ENCODE measurements at regions not wholly inside any gene's neighbourhood (a gene's known extent, or its start where the extent isn't known, plus 50 kb on each side); places are given as distances from the start of the nearest gene placed in this dataset.
A peak's percentile ranks its signal among the peaks of the same experiment; 100 is the strongest.

DNA sequence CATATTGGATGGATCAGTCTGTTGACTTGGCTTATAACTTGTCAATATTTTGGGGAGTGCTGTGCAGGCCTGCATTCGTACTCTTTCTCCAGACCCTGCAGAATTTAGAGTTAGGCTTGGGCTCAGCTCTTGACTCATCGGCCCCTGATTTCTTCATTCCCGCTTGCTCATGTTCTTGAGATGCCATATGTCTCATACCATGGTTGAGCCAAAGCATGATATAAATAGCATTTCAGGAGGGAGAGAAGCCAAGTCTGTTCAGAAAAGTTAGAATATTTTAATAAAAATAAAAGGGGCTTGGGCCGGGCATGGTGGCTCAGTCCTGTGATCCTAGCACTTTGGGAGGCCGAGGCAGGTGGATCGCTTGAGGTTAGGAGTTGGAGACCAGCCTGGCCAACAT lies 898.1 kb downstream of the TYW1 start:
- Histone ChIP-seq H3K36me3 (ENCODE audit: low read depth) (no peaks in the 10 kb centered on the region), H2AFZ (no peak overlapping the region), H3K9me3 (ENCODE audit: low read depth) (no peaks in the 10 kb centered on the region), H3K9me2 (ENCODE audit: insufficient read depth) (no peaks in the 10 kb centered on the region), H3K9ac (no peak overlapping the region), H4K20me1 (ENCODE audit: insufficient read depth) (no peaks in the 10 kb centered on the region), H3K27ac (no peak overlapping the region), H3K4me2 (ENCODE audit: unreplicated experiment) (no peak overlapping the region), H3K4me1 (ENCODE audit: insufficient read depth) (no peaks in the 10 kb centered on the region), H3K4me3 (no peak overlapping the region), H3F3A (ENCODE audit: insufficient read depth) (no peaks in the 10 kb centered on the region), H3K27me3 (replicated peaks; ENCODE audit: insufficient read depth) (no peaks in the 10 kb centered on the region), H3K79me2 (ENCODE audit: insufficient read depth) (no peaks in the 10 kb centered on the region)
- 42 to 43% methylated on average over 6 of the region's 6 CpGs for WGBS, 2 experiments (ENCODE audit: low coverage in 1 of 2, low lambda C conversion rate in 2 of 2, missing lambda C conversion rate in 2 of 2)
- TF ChIP-seq EZH2phosphoT487 (IDR thresholded peaks at IDR 0.05; ENCODE audit: insufficient read depth, low read depth) (no peak), EZH2 (IDR thresholded peaks at IDR 0.05; ENCODE audit: insufficient read depth, poor library complexity, severe bottlenecking) (no peak)
- peak; percentile 4 for DNase-seq
- in situ Hi-C loops (cut with MboI) = no loop called here

DNA sequence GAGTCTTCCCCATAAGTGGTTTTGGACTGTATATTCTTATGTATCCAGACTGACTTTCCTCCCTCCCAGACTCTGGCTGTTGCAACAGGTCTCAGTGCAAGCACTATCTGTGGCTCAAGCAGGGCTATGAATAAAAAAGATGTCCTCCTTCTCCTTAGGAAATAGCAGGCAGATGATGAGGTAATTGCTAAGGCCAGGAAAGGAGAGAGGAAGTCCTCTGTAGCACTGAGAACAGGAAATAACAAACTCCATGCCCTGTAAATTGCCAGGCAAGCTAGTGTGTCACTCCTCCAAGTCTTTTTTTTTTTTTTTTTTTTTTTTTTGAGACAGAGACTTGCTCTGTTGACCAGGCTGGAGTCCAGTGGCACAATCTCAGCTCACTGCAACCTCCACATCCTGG lies 900.1 kb downstream of the TYW1 start:
- TF ChIP-seq EZH2phosphoT487 (IDR thresholded peaks at IDR 0.05; ENCODE audit: insufficient read depth, low read depth) (no peak), EZH2 (IDR thresholded peaks at IDR 0.05; ENCODE audit: insufficient read depth, poor library complexity, severe bottlenecking) (no peak)
- DNase-seq = no peak

DNA sequence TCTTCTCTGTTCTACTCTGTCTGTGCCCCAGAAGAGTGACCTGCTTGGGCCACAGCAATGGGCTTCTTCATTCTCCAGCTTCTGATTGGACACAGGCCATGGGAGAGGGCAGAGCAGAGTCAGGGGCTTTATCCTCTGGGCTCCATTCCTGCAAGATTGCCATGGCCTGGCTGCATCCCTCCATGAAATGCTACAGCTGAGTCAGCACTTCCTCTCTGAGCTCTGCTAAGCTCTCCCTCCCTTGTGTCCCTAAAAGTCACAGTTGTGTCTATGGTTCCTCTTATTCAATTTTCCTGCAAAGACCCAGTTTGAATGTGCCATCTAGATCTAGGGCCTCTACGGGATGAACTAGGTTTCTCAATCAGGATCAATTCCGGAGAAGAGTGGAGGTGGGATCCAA lies 903.8 kb downstream of the TYW1 start:
- no peaks in the 10 kb centered on the region for H3K4me1 ChIP-seq (ENCODE audit: insufficient read depth)
- H3K27me3 ChIP-seq (replicated peaks; ENCODE audit: insufficient read depth) = no peaks in the 10 kb centered on the region
- H2AFZ ChIP-seq = no peak overlapping the region
- in situ Hi-C loops (cut with MboI) = no loop called here
- no peaks in the 10 kb centered on the region for H3K9me2 ChIP-seq (ENCODE audit: insufficient read depth)
- no peak overlapping the region for H3K4me2 ChIP-seq (ENCODE audit: unreplicated experiment)
- TF ChIP-seq EZH2 (IDR thresholded peaks at IDR 0.05; ENCODE audit: insufficient read depth, poor library complexity, severe bottlenecking) = no peak
- no peak for TF ChIP-seq EZH2phosphoT487 (IDR thresholded peaks at IDR 0.05; ENCODE audit: insufficient read depth, low read depth)
- no peak overlapping the region for H3K4me3 ChIP-seq
- H3K9ac ChIP-seq = no peak overlapping the region
- no peak overlapping the region for H3K27ac ChIP-seq
- 49 to 53% methylated on average over 2 of the region's 2 CpGs for WGBS, 2 experiments (ENCODE audit: low coverage in 1 of 2, low lambda C conversion rate in 2 of 2, missing lambda C conversion rate in 2 of 2)
- no peaks in the 10 kb centered on the region for H3K79me2 ChIP-seq (ENCODE audit: insufficient read depth)
- no peaks in the 10 kb centered on the region for H4K20me1 ChIP-seq (ENCODE audit: insufficient read depth)
- no peaks in the 10 kb centered on the region for H3K9me3 ChIP-seq (ENCODE audit: low read depth)
- no peak for DNase-seq
- no peaks in the 10 kb centered on the region for H3K36me3 ChIP-seq (ENCODE audit: low read depth)
- no peaks in the 10 kb centered on the region for H3F3A ChIP-seq (ENCODE audit: insufficient read depth)

More for the DNA sequence above, 900.1 kb downstream of the TYW1 start:
- no peaks in the 10 kb centered on the region for H3K4me1 ChIP-seq (ENCODE audit: insufficient read depth)
- H2AFZ ChIP-seq = no peak overlapping the region
- H3K27ac ChIP-seq = no peak overlapping the region
- H3K36me3 ChIP-seq (ENCODE audit: low read depth) = no peaks in the 10 kb centered on the region
- H3K9me3 ChIP-seq (ENCODE audit: low read depth) = no peaks in the 10 kb centered on the region
- no peaks in the 10 kb centered on the region for H3F3A ChIP-seq (ENCODE audit: insufficient read depth)
- no peaks in the 10 kb centered on the region for H3K27me3 ChIP-seq (replicated peaks; ENCODE audit: insufficient read depth)
- H4K20me1 ChIP-seq (ENCODE audit: insufficient read depth) = no peaks in the 10 kb centered on the region
- no peaks in the 10 kb centered on the region for H3K79me2 ChIP-seq (ENCODE audit: insufficient read depth)
- H3K9ac ChIP-seq = no peak overlapping the region
- in situ Hi-C loops (cut with MboI) = no loop called here
- no peak overlapping the region for H3K4me3 ChIP-seq
- H3K4me2 ChIP-seq (ENCODE audit: unreplicated experiment) = no peak overlapping the region
- no peaks in the 10 kb centered on the region for H3K9me2 ChIP-seq (ENCODE audit: insufficient read depth)

DNA sequence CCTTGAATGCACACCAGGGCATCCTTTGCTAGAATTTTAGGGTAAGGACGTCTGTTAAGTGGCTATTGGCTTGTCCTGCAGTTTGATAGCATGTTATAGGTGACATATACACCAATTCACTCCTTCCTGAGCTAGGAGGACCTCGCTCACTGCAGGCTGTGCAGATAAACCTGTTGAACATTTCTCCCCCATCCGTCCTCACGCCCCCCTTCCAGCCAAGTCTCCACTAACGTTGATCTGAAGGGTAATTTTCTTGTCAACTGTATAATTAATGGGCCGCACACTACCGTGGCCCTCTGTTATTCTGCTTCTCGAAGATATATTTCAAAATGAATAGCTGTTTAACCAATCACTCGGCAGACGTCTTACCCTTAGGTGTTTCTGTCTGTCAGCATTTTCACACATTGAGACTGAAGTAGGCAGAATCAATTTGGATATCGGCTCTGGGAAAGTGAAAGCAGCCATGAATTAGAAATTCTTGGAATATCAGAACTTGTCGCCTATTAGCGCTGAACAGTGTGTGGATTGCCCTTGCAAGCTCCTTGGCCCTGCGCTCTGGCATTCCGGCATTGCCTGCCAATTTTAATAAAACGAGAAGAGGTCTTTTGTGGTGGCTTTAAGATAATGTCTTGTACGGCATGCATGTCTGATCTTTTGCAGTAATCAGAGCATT lies 905.3 kb downstream of the TYW1 start:
- H3K9me3 ChIP-seq (ENCODE audit: low read depth) = no peaks in the 10 kb centered on the region
- no peak overlapping the region for H3K9ac ChIP-seq
- H3F3A ChIP-seq (ENCODE audit: insufficient read depth) = no peaks in the 10 kb centered on the region
- no peak overlapping the region for H3K4me3 ChIP-seq
- in situ Hi-C loops (cut with MboI) = no loop called here
- H3K4me1 ChIP-seq (ENCODE audit: insufficient read depth) = no peaks in the 10 kb centered on the region
- no peaks in the 10 kb centered on the region for H3K36me3 ChIP-seq (ENCODE audit: low read depth)
- no peak overlapping the region for H3K27ac ChIP-seq
- no peaks in the 10 kb centered on the region for H4K20me1 ChIP-seq (ENCODE audit: insufficient read depth)
- DNase-seq = no peak
- no peaks in the 10 kb centered on the region for H3K79me2 ChIP-seq (ENCODE audit: insufficient read depth)
- no peaks in the 10 kb centered on the region for H3K27me3 ChIP-seq (replicated peaks; ENCODE audit: insufficient read depth)
- H2AFZ ChIP-seq = no peak overlapping the region
- WGBS, 2 experiments (ENCODE audit: low coverage in 1 of 2, low lambda C conversion rate in 2 of 2, missing lambda C conversion rate in 2 of 2) = 36 to 38% methylated on average over 17 of the region's 17 CpGs
- TF ChIP-seq EZH2 (IDR thresholded peaks at IDR 0.05; ENCODE audit: insufficient read depth, poor library complexity, severe bottlenecking) = no peak
- TF ChIP-seq EZH2phosphoT487 (IDR thresholded peaks at IDR 0.05; ENCODE audit: insufficient read depth, low read depth) = no peak
- H3K9me2 ChIP-seq (ENCODE audit: insufficient read depth) = no peaks in the 10 kb centered on the region
- H3K4me2 ChIP-seq (ENCODE audit: unreplicated experiment) = no peak overlapping the region

DNA sequence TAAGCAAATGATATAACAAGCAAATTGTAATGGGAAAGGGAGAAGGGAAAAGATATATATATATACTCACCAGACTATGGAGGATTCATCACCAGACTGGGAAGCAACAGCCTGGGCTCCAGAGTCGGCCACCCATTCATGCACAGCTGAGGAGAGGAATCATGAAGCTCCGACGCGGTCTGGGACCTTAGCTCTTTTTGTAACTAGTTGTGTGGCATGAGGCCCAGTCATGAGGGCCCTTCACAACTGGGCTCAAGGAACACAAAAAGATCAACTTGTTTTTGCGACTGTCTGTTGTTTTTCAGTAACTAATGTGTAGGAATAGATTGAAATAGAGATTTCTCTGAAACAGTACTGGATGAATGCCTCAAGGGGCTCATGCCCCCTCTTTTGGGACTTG lies 911.2 kb downstream of the TYW1 start:
- no peak overlapping the region for H3K9ac ChIP-seq
- H3K9me2 ChIP-seq (ENCODE audit: insufficient read depth) = no peaks in the 10 kb centered on the region
- no peak overlapping the region for H3K4me2 ChIP-seq (ENCODE audit: unreplicated experiment)
- H4K20me1 ChIP-seq (ENCODE audit: insufficient read depth) = no peaks in the 10 kb centered on the region
- no peaks in the 10 kb centered on the region for H3K27me3 ChIP-seq (replicated peaks; ENCODE audit: insufficient read depth)
- H3K79me2 ChIP-seq (ENCODE audit: insufficient read depth) = no peaks in the 10 kb centered on the region
- H3K36me3 ChIP-seq (ENCODE audit: low read depth) = no peaks in the 10 kb centered on the region
- no peaks in the 10 kb centered on the region for H3F3A ChIP-seq (ENCODE audit: insufficient read depth)
- in situ Hi-C loops (cut with MboI) = no loop called here
- H3K27ac ChIP-seq = no peak overlapping the region
- no peak for DNase-seq
- H3K4me1 ChIP-seq (ENCODE audit: insufficient read depth) = no peaks in the 10 kb centered on the region
- TF ChIP-seq EZH2phosphoT487 (IDR thresholded peaks at IDR 0.05; ENCODE audit: insufficient read depth, low read depth) = no peak
- TF ChIP-seq EZH2 (IDR thresholded peaks at IDR 0.05; ENCODE audit: insufficient read depth, poor library complexity, severe bottlenecking) = no peak
- no peaks in the 10 kb centered on the region for H3K9me3 ChIP-seq (ENCODE audit: low read depth)
- no peak overlapping the region for H2AFZ ChIP-seq
- H3K4me3 ChIP-seq = no peak overlapping the region
- WGBS, 2 experiments (ENCODE audit: low coverage in 1 of 2, low lambda C conversion rate in 2 of 2, missing lambda C conversion rate in 2 of 2) = 32 to 62% methylated on average over 5 of the region's 5 CpGs

All from GM23248 (cell line).